ENCODE measurements at regions not wholly inside any gene's neighbourhood (a gene's known extent, or its start where the extent isn't known, plus 50 kb on each side); places are given as distances from the start of the nearest gene placed in this dataset.
A peak's percentile ranks its signal among the peaks of the same experiment; 100 is the strongest.

DNA sequence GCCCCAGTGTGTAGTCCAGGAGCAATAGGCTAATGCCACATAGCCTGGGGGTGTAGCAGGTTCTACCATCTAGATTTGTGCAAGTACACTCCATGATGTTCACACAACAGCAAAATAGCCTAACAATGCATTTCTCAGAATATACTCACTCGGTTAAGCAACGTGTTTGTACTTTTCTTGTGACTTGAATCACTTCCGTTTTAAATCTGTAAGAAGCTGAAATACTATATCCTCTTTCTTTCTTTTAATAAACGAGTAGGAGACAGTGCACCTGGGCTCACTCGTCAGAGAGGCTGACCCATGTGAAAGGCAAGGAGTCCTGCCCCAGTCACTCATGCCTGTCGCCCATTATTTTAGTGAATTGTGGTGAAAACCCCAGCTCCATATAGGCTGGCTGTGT is 201.6 kb downstream of the FOXA2 start:
- H3K9me1 ChIP-seq (ENCODE audit: control insufficient read depth, insufficient read depth, low read length) = no peaks in the 10 kb centered on the region
- H3K4me1 ChIP-seq (replicated peaks in 1 of 2; ENCODE audit: control insufficient read depth in 2 of 2, insufficient read depth in 2 of 2, low read length in 2 of 2) = peaks cover 0 to 7% of the 10 kb centered on the region in 2 experiments; a peak in 3 of 5 replicates
- TF ChIP-seq TSC22D4 (tag; IDR thresholded peaks at IDR 0.05) (no peak), STAT5B (CRISPR knock-in tag; IDR thresholded peaks at IDR 0.05) (no peak)
- H3K4me2 ChIP-seq (ENCODE audit: insufficient read depth, low read length) = no peak overlapping the region
- intact Hi-C loops (cut with micrococcal nuclease) = no loop called here
- DNase-seq (ENCODE audit: extremely low read depth in 1 of 4, low spot score in 3 of 4) (no peak), FAIRE-seq (no peak), ATAC-seq (no peak)
- H3K79me2 ChIP-seq (ENCODE audit: control insufficient read depth, insufficient read depth, low read length) = no peaks in the 10 kb centered on the region
- H3K27ac ChIP-seq (ENCODE audit: extremely low read depth, low read depth, low read length) = no peak overlapping the region
- H3K27me3 ChIP-seq (ENCODE audit: control insufficient read depth in 2 of 2, insufficient read depth in 2 of 2, low read length in 2 of 2) = no peaks in the 10 kb centered on the region
- no peaks in the 10 kb centered on the region for H4K20me1 ChIP-seq (replicated peaks; ENCODE audit: control insufficient read depth, insufficient read depth, low read length)
- ChIA-PET POLR2A (no interaction called here), CTCF (ENCODE audit: low intra/inter-chr PET ratio) (no interaction called here)
- in situ Hi-C loops (cut with MboI) = no loop called here
- BruUV-seq (replicated peaks) = no TSS peak
- no peaks in the 10 kb centered on the region for H3K36me3 ChIP-seq (ENCODE audit: control insufficient read depth, insufficient read depth, low read length)
- 21% methylated on average over 6 of the region's 6 CpGs for WGBS (ENCODE audit: insufficient coverage, low coverage, missing lambda C conversion rate)
- H3K4me3 ChIP-seq = no peak overlapping the region
- H2AFZ ChIP-seq (ENCODE audit: low read depth, low read length) = no peak overlapping the region
- H3K9me3 ChIP-seq (replicated peaks; ENCODE audit: control insufficient read depth, insufficient read depth, low read depth, low read length) = no peaks in the 10 kb centered on the region
- H3K9ac ChIP-seq (ENCODE audit: insufficient read depth in 1 of 2, low read depth in 2 of 2, low read length in 2 of 2) = no peak overlapping the region

DNA sequence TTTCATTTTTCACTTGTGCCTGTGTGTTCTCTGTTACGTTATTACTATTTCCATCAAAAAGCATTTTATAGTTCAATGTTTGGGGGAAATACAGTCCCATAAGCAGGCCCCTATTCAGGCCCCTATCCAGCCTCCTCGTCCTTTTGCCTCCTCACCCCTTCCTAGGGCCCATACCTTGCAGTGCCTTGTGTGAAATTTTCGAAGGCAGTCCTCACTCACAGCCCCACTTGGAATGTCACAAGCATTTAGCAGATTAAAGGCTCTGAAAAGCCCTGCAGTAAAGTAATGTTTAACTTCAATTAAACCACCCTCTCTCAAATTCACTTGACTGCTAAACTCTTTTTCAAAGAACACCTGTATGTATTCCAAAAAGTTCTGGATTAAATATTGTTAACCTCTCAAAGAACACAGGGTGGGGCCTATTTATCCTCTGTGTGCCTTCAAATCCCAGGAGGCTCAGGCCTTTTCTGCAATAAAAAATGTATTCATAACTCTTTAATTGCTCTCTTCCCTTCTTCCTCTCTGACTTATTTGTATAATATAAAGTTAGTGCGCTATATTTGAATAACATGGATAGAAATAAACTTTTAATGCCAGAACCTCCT is 202.5 kb downstream of the FOXA2 start:
- no peaks in the 10 kb centered on the region for H4K20me1 ChIP-seq (replicated peaks; ENCODE audit: control insufficient read depth, insufficient read depth, low read length)
- no peak overlapping the region for H3K4me3 ChIP-seq
- TF ChIP-seq PURB (CRISPR knock-in tag; IDR thresholded peaks at IDR 0.05; ENCODE audit: low read depth) = no peak
- no peak for TF ChIP-seq ZNF232 (CRISPR knock-in tag; IDR thresholded peaks at IDR 0.05)
- peak; percentile 49; the same call in 1 of the 2 replicates for TF ChIP-seq ZNF239 (CRISPR knock-in tag; IDR thresholded peaks at IDR 0.05)
- TF ChIP-seq, protein P1, sequence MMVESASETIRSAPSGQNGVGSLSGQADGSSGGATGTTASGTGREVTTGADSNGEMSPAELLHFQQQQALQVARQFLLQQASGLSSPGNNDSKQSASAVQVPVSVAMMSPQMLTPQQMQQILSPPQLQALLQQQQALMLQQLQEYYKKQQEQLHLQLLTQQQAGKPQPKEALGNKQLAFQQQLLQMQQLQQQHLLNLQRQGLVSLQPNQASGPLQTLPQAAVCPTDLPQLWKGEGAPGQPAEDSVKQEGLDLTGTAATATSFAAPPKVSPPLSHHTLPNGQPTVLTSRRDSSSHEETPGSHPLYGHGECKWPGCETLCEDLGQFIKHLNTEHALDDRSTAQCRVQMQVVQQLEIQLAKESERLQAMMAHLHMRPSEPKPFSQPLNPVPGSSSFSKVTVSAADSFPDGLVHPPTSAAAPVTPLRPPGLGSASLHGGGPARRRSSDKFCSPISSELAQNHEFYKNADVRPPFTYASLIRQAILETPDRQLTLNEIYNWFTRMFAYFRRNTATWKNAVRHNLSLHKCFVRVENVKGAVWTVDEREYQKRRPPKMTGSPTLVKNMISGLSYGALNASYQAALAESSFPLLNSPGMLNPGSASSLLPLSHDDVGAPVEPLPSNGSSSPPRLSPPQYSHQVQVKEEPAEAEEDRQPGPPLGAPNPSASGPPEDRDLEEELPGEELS (CRISPR knock-in tag; IDR thresholded peaks at IDR 0.05; ENCODE audit: borderline replicate concordance) = no peak
- WGBS (ENCODE audit: insufficient coverage, low coverage, missing lambda C conversion rate) = 29% methylated on average over 2 of the region's 4 CpGs
- ChIA-PET CTCF (ENCODE audit: low intra/inter-chr PET ratio) (no interaction called here), POLR2A (no interaction called here)
- no TSS peak for BruUV-seq (replicated peaks)
- no peak overlapping the region for H3K4me2 ChIP-seq (ENCODE audit: insufficient read depth, low read length)
- intact Hi-C loops (cut with micrococcal nuclease) = no loop called here
- H3K36me3 ChIP-seq (ENCODE audit: control insufficient read depth, insufficient read depth, low read length) = no peaks in the 10 kb centered on the region
- H3K27me3 ChIP-seq (ENCODE audit: control insufficient read depth in 2 of 2, insufficient read depth in 2 of 2, low read length in 2 of 2) = no peaks in the 10 kb centered on the region
- H2AFZ ChIP-seq (ENCODE audit: low read depth, low read length) = no peak overlapping the region
- DNase-seq (ENCODE audit: extremely low read depth in 1 of 4, low spot score in 3 of 4) (no peak), ATAC-seq (no peak), FAIRE-seq (no peak)
- no peaks in the 10 kb centered on the region for H3K79me2 ChIP-seq (ENCODE audit: control insufficient read depth, insufficient read depth, low read length)
- no peaks in the 10 kb centered on the region for H3K9me3 ChIP-seq (replicated peaks; ENCODE audit: control insufficient read depth, insufficient read depth, low read depth, low read length)
- in situ Hi-C loops (cut with MboI) = no loop called here
- peaks cover 0 to 7% of the 10 kb centered on the region in 2 experiments; a peak in 3 of 5 replicates for H3K4me1 ChIP-seq (replicated peaks in 1 of 2; ENCODE audit: control insufficient read depth in 2 of 2, insufficient read depth in 2 of 2, low read length in 2 of 2)
- H3K9ac ChIP-seq (ENCODE audit: insufficient read depth in 1 of 2, low read depth in 2 of 2, low read length in 2 of 2) = no peak overlapping the region
- H3K9me1 ChIP-seq (ENCODE audit: control insufficient read depth, insufficient read depth, low read length) = no peaks in the 10 kb centered on the region
- no peak overlapping the region for H3K27ac ChIP-seq (ENCODE audit: extremely low read depth, low read depth, low read length)

Measured in K562 (cell line).